ENCODE measurements at regions not wholly inside any gene's neighbourhood (a gene's known extent, or its start where the extent isn't known, plus 50 kb on each side); places are given as distances from the start of the nearest gene placed in this dataset.

DNA sequence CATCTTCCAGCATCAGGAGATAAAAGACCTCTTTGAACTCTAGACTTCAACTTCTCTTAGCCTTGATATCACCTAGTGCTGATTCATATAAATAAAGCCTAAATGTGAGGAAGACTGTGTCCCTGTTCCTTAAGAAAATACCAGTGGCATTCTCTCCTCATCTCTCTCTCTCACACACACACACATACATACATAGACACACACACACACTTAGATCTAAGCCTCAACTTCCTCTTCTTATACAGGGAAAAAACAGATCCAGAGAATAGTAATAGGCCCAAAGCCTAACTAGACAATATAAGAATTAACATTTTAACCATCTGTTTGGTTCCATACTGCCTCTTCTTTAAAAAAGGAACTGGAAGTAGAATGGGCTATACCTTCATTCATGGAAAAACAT lies 195.3 kb upstream of the NR4A3 start:
- TF ChIP-seq CTCF (IDR thresholded peaks at IDR 0.05) (no peak), POLR2A (IDR thresholded peaks at IDR 0.05) (no peak), POLR2AphosphoS5 (IDR thresholded peaks at IDR 0.05) (no peak), EP300 (IDR thresholded peaks at IDR 0.05) (no peak)
